ENCODE measurements at regions not wholly inside any gene's neighbourhood (a gene's known extent, or its start where the extent isn't known, plus 50 kb on each side); places are given as distances from the start of the nearest gene placed in this dataset.

DNA sequence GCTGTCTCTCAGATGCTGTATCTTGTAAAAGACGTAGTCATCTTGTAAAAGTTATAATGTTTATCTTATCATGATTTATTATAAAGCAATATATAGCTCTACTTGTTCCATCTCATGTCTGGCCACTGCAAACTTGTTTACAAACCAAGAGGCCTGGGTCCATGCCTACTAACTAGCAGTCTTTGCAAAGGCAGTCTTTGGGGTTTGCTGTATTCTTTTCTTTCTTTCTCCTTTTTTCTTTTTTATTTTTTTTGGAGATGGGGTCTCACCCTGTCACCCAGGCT, 272.6 kb downstream of the GATA3 start:
- ChIA-PET POLR2A (interaction anchor here (1.4 kb wide), 1 partner anchor 267 kb away, joined by 6 read pairs; no protein-coding TSS in a partner anchor), CTCF (no interaction called here)
- intact Hi-C loops (cut with DNase I, micrococcal nuclease): loop anchor here in 1 of 2 experiments (5.0 kb wide), 1 partner anchor 80 kb away; no protein-coding TSS in a partner anchor
- Histone ChIP-seq H3K4me1 (ENCODE audit: insufficient read depth, low read length) (peaks cover 23% of the 10 kb centered on the region), H3K36me3 (ENCODE audit: insufficient read depth, low read length) (no peaks in the 10 kb centered on the region), H3K4me3 (ENCODE audit: low read length) (no peak overlapping the region), H3K27ac (ENCODE audit: low read depth in 1 of 2, low read length in 2 of 2) (no peak overlapping the region), H3K27me3 (ENCODE audit: control insufficient read depth in 1 of 2, insufficient read depth in 2 of 2, low read length in 2 of 2) (no peaks in the 10 kb centered on the region), H3K9me3 (ENCODE audit: control insufficient read depth in 1 of 2, insufficient read depth in 1 of 2, low read length in 2 of 2) (no peaks in the 10 kb centered on the region)
- no peaks in the 10 kb centered on the region for H3K9me3 Mint-ChIP-seq
- no peaks in the 10 kb centered on the region for H3K36me3 Mint-ChIP-seq (ENCODE audit: low read depth)
- no peaks in the 10 kb centered on the region for H3K27me3 Mint-ChIP-seq
- TF ChIP-seq, protein P1, sequence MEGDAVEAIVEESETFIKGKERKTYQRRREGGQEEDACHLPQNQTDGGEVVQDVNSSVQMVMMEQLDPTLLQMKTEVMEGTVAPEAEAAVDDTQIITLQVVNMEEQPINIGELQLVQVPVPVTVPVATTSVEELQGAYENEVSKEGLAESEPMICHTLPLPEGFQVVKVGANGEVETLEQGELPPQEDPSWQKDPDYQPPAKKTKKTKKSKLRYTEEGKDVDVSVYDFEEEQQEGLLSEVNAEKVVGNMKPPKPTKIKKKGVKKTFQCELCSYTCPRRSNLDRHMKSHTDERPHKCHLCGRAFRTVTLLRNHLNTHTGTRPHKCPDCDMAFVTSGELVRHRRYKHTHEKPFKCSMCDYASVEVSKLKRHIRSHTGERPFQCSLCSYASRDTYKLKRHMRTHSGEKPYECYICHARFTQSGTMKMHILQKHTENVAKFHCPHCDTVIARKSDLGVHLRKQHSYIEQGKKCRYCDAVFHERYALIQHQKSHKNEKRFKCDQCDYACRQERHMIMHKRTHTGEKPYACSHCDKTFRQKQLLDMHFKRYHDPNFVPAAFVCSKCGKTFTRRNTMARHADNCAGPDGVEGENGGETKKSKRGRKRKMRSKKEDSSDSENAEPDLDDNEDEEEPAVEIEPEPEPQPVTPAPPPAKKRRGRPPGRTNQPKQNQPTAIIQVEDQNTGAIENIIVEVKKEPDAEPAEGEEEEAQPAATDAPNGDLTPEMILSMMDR (IDR thresholded peaks at IDR 0.05): no peak
- ATAC-seq (ENCODE audit: poor library complexity) (no peak), DNase-seq (no peak)
- H3K4me3 Mint-ChIP-seq: no peak overlapping the region
- peaks cover 45% of the 10 kb centered on the region for H3K4me1 Mint-ChIP-seq (ENCODE audit: low read depth)
- H3K27ac Mint-ChIP-seq: no peak overlapping the region

DNA sequence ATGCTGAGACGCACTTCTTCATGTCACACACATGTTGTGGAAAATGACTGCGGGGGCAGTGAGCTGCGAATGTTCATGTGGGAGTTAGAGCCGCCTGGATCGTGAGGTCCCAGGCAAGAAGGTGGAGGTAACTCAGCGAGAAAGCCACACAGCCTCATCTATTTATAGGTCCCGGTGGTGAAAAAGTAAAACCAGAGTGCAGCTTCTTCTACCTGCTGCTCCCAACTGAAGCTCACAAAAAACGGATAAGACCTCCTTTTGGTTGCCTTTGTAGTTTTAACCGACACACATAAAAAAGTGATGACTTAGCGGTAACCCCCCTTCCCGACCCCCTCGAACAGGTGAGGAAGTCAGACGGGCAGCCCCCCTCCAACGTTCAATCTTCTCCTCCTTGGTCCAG, 276.9 kb downstream of the GATA3 start:
- TF ChIP-seq, protein P1 (IDR thresholded peaks at IDR 0.05): no peak
- Mint-ChIP-seq H3K4me3 (peak overlapping the region; percentile 68), H3K27me3 (no peaks in the 10 kb centered on the region), H3K4me1 (ENCODE audit: low read depth) (peaks cover 49% of the 10 kb centered on the region), H3K27ac (peak overlapping the region; percentile 86), H3K9me3 (no peaks in the 10 kb centered on the region), H3K36me3 (ENCODE audit: low read depth) (no peaks in the 10 kb centered on the region)
- ATAC-seq (ENCODE audit: poor library complexity) (no peak), DNase-seq (peak in 10 of 14 experiments; percentile 4 to 70 (median 24))
- Histone ChIP-seq H3K4me3 (ENCODE audit: low read length) (peak overlapping the region; percentile 61), H3K36me3 (ENCODE audit: insufficient read depth, low read length) (no peaks in the 10 kb centered on the region), H3K4me1 (ENCODE audit: insufficient read depth, low read length) (peaks cover 28% of the 10 kb centered on the region), H3K27ac (ENCODE audit: low read depth in 1 of 2, low read length in 2 of 2) (peak overlapping the region; percentile 84 to 89), H3K27me3 (ENCODE audit: control insufficient read depth in 1 of 2, insufficient read depth in 2 of 2, low read length in 2 of 2) (no peaks in the 10 kb centered on the region), H3K9me3 (ENCODE audit: control insufficient read depth in 1 of 2, insufficient read depth in 1 of 2, low read length in 2 of 2) (no peaks in the 10 kb centered on the region)
- intact Hi-C loops (cut with DNase I, micrococcal nuclease): loop anchor here (2.0 to 10.0 kb wide), 4 partner anchors 87 to 763 kb away; no protein-coding TSS in a partner anchor
- CTCF ChIA-PET: interaction anchor here (1.3 to 1.7 kb wide), 2 partner anchors 85 to 274 kb away, joined by 3 to 10 read pairs; no protein-coding TSS in a partner anchor
- POLR2A ChIA-PET: interaction anchor here (0.8 to 4.2 kb wide), 20 partner anchors 29 to 765 kb away, joined by 3 to 64 read pairs (median 6); partner anchors contain the start of gene GATA3

DNA sequence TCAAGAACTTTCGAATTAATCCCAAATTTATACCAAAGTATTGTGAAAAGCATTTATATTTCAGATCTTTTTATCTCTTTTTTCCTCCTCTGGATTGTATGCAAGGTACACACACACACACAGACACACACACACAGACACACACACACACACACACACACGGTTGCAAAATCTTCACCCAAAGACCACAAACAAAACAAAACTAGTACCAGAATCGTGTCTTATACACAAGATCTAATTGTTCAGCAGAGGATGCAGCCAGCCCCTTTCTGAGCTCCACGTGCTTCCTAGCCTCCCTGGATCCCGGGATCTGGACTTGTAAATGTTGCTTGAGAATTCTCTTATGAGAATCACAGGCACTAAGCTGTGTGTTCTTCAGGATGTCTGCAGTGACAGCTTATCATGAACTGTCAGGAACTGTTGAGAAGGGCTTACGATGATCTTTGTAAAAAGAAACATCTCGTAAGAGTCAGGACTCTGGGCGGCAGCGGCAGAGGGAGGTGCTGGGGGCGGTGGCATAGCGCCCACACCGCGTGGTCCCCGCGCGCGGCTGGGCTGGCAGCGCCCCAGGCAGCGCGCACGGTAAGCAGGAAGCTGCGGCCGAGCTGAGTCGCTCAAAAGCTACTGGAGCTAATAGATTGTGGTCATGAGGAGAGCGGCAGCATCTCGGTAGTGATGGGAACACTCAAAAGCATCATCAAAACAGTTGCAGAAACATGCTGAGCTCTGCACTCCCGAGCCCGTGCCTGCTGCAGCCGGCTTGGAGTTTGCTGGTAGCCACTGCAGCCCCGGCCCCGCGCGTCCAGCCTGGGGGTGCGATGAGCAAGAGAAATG, 277.6 kb downstream of the GATA3 start:
- CTCF ChIA-PET: interaction anchor here (0.6 to 1.7 kb wide), 4 partner anchors 84 to 275 kb away, joined by 3 to 10 read pairs (median 3); no protein-coding TSS in a partner anchor
- peak overlapping the region; percentile 61 for H3K4me3 ChIP-seq (ENCODE audit: low read length)

More for the DNA sequence above, 277.6 kb downstream of the GATA3 start:
- H3K27me3 ChIP-seq (ENCODE audit: control insufficient read depth in 1 of 2, insufficient read depth in 2 of 2, low read length in 2 of 2): no peaks in the 10 kb centered on the region
- intact Hi-C loops (cut with DNase I, micrococcal nuclease): loop anchor here (1.0 to 10.0 kb wide), 7 partner anchors 72 to 763 kb away; no protein-coding TSS in a partner anchor
- POLR2A ChIA-PET: interaction anchor here (0.7 to 4.2 kb wide), 32 partner anchors 9 to 766 kb away, joined by 3 to 64 read pairs (median 4); partner anchors contain the start of gene GATA3
- Mint-ChIP-seq H3K27me3 (no peaks in the 10 kb centered on the region), H3K27ac (peak overlapping the region; percentile 86), H3K36me3 (ENCODE audit: low read depth) (no peaks in the 10 kb centered on the region), H3K4me1 (ENCODE audit: low read depth) (peaks cover 44% of the 10 kb centered on the region), H3K4me3 (peak overlapping the region; percentile 68), H3K9me3 (no peaks in the 10 kb centered on the region)
- peaks cover 23% of the 10 kb centered on the region for H3K4me1 ChIP-seq (ENCODE audit: insufficient read depth, low read length)
- DNase-seq (peak; percentile 80 to 98 (median 88)), ATAC-seq (ENCODE audit: poor library complexity) (peak; percentile 90)
- TF ChIP-seq, protein P1 (IDR thresholded peaks at IDR 0.05): no peak
- H3K9me3 ChIP-seq (ENCODE audit: control insufficient read depth in 1 of 2, insufficient read depth in 1 of 2, low read length in 2 of 2): no peaks in the 10 kb centered on the region
- no peaks in the 10 kb centered on the region for H3K36me3 ChIP-seq (ENCODE audit: insufficient read depth, low read length)
- H3K27ac ChIP-seq (ENCODE audit: low read depth in 1 of 2, low read length in 2 of 2): peak overlapping the region; percentile 84 to 89

All from CD4-positive, alpha-beta T cell (primary cell).